Trophoblast cell (in vitro differentiated cells and primary cell): ENCODE measurements at regions not wholly inside any gene's neighbourhood (a gene's known extent, or its start where the extent isn't known, plus 50 kb on each side); places are given as distances from the start of the nearest gene placed in this dataset.

ENCODE experiments used
- DNase-seq, 2 donors: peaks; one replicate each; pipeline ENCODE4 v3.0.0-alpha.2; 2016
- H2AFZ ChIP-seq: 2 replicates; pipeline ENCODE4 v1.6.1; 2013; ENCODE audit warnings: low read length, moderate library complexity, mild to moderate bottlenecking; ENCODE audit not compliant: insufficient read depth, poor library complexity
- H2AK5ac ChIP-seq: 2 replicates; pipeline ENCODE4 v1.6.1; 2013; ENCODE audit warnings: mild to moderate bottlenecking, low read length
- H2BK120ac ChIP-seq: 2 replicates; pipeline ENCODE4 v1.6.1; 2013; ENCODE audit warnings: low read length, mild to moderate bottlenecking, moderate library complexity; ENCODE audit not compliant: insufficient read depth, poor library complexity
- H2BK12ac ChIP-seq: 2 replicates; pipeline ENCODE4 v1.6.1; 2013; ENCODE audit warnings: mild to moderate bottlenecking, low read length, moderate library complexity
- H2BK5ac ChIP-seq: 2 replicates; pipeline ENCODE4 v1.6.1; 2013; ENCODE audit warnings: low read length, low read depth, moderate library complexity, mild to moderate bottlenecking; ENCODE audit not compliant: poor library complexity
- H3K14ac ChIP-seq: 2 replicates; pipeline ENCODE4 v1.6.1; 2013; ENCODE audit warnings: mild to moderate bottlenecking, low read length
- H3K18ac ChIP-seq: 2 replicates; pipeline ENCODE4 v1.6.1; 2013; ENCODE audit warnings: mild to moderate bottlenecking, low read length
- H3K23ac ChIP-seq: 2 replicates; pipeline ENCODE4 v1.6.1; 2013; ENCODE audit warnings: low read length
- H3K27ac ChIP-seq: 2 replicates; pipeline ENCODE4 v1.5.1; 2013; ENCODE audit warnings: low read depth, mild to moderate bottlenecking, inconsistent platforms, low read length, moderate library complexity
- H3K27me3 ChIP-seq: 2 replicates; pipeline ENCODE4 v1.6.1; 2013; ENCODE audit warnings: inconsistent platforms, mild to moderate bottlenecking, low read length, moderate library complexity; ENCODE audit not compliant: insufficient read depth
- H3K36me3 ChIP-seq, 2 experiments: 1 replicate in 1 of 2; 2 replicates in 1 of 2; pipeline ENCODE4 v1.6.1; 2013; ENCODE audit warnings: low read length in 2 of 2, mild to moderate bottlenecking in 2 of 2, moderate library complexity in 1 of 2; ENCODE audit not compliant: insufficient read depth in 2 of 2, control insufficient read depth in 1 of 2
- H3K4ac ChIP-seq: 2 replicates; pipeline ENCODE4 v1.6.1; 2013; ENCODE audit warnings: low read depth, mild to moderate bottlenecking, low read length, moderate library complexity
- H3K4me1 ChIP-seq, 2 experiments: 1 replicate in 1 of 2; 2 replicates in 1 of 2; pipeline ENCODE4 v1.6.1; 2013; ENCODE audit warnings: low read length in 2 of 2, mild to moderate bottlenecking in 2 of 2, moderate library complexity in 1 of 2; ENCODE audit not compliant: insufficient read depth in 2 of 2, control insufficient read depth in 1 of 2
- H3K4me2 ChIP-seq: 2 replicates; pipeline ENCODE4 v1.6.1; 2013; ENCODE audit warnings: inconsistent platforms, mild to moderate bottlenecking, low read length, moderate library complexity
- H3K4me3 ChIP-seq: 2 replicates; pipeline ENCODE4 v1.5.1; 2013; ENCODE audit warnings: mild to moderate bottlenecking, low read depth, low read length, inconsistent platforms
- H3K79me1 ChIP-seq: one replicate; pipeline ENCODE4 v1.6.1; 2013; ENCODE audit warnings: low read length
- H3K79me2 ChIP-seq: 2 replicates; pipeline ENCODE4 v1.6.1; 2013; ENCODE audit warnings: low read length, mild to moderate bottlenecking; ENCODE audit not compliant: control insufficient read depth, insufficient read depth, poor library complexity
- H3K9ac ChIP-seq: 2 replicates; pipeline ENCODE4 v1.6.1; 2013; ENCODE audit warnings: mild to moderate bottlenecking, low read length
- H3K9me3 ChIP-seq: 2 replicates; pipeline ENCODE4 v1.6.1; 2013; ENCODE audit warnings: low read depth, mild to moderate bottlenecking, control low read depth, inconsistent platforms, low read length; ENCODE audit not compliant: insufficient read depth
- H4K12ac ChIP-seq: 2 replicates; pipeline ENCODE4 v1.6.1; 2013; ENCODE audit warnings: low read depth, mild to moderate bottlenecking, low read length, moderate library complexity
- H4K8ac ChIP-seq: 2 replicates; pipeline ENCODE4 v1.6.1; 2013; ENCODE audit warnings: low read depth, mild to moderate bottlenecking, low read length, moderate library complexity
- H4K91ac ChIP-seq: one replicate; pipeline ENCODE4 v1.6.1; 2013; ENCODE audit warnings: low read depth, mild to moderate bottlenecking, low read length, moderate library complexity
- WGBS: extraction: QIAGEN DNeasy Blood & Tissue Kit; methylation state at CpG from one replicate; pipeline ENCODE4 v1.1.7; 2013; ENCODE audit warnings: missing lambda C conversion rate; ENCODE audit not compliant: insufficient read length, insufficient coverage; ENCODE audit errors: extremely low coverage; 5-methylcytosine and 5-hydroxymethylcytosine counted together

DNA sequence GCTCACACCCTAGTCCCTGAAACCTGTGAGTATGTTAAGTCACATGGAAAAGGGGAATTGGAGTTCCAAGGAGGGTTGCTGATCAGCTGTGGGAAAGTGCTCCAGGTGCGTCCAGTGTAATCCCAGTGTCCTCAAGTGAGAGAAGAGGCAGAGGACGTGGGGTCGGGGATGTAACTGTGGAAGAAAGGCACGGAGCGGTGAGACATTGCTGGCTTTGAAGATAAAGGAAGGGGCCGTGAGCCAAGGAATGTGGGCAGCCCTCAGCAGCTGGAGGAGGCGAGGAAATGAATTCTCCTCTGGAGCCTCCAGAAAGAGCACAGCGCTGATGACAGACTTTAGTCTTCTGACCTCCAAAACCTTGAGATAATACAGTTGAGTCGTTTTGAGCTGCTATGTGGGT, 191.6 kb upstream of the TMEM132C start:
- Histone ChIP-seq H3K79me2 (no peaks in the 10 kb centered on the region), H3K18ac (no peak overlapping the region), H3K27me3 (no peaks in the 10 kb centered on the region), H2AFZ (no peak overlapping the region), H3K4me3 (no peak overlapping the region), H2AK5ac (no peak overlapping the region), H3K9me3 (peaks cover 8% of the 10 kb centered on the region), H3K4me1 (no peaks in the 10 kb centered on the region), H2BK120ac (no peak overlapping the region), H3K4me2 (no peak overlapping the region), H3K27ac (no peak overlapping the region), H3K4ac (no peak overlapping the region), H2BK12ac (no peak overlapping the region), H3K14ac (no peak overlapping the region), H4K8ac (no peak overlapping the region), H4K91ac (no peak overlapping the region), H3K23ac (no peak overlapping the region), H3K79me1 (no peaks in the 10 kb centered on the region), H3K36me3 (no peaks in the 10 kb centered on the region), H4K12ac (no peak overlapping the region), H2BK5ac (no peak overlapping the region), H3K9ac (no peak overlapping the region)
- DNase-seq: no peak
- no CpG with 5 or more reads among the region's 9 CpGs for WGBS

DNA sequence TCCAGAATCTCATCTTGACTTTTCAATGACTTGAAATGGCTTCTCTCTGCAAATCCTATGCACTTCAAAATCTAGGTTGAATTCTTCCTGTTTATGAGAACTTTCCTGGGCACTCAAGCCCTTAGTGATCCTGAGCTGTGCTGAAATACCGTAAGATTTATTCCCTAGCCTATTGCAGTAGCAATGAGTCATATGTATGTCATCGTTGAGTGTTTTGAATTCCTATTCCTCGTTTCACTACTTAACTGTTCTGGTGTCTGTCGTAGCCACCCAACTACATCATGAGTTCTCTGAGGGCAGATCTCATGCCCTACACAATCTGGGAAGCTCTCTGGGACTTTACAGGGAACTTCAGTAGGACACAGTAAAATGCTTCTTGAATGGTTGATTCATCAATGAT, 190.8 kb upstream of the TMEM132C start:
- no CpG with 5 or more reads among the region's 4 CpGs for WGBS
- Histone ChIP-seq H2BK12ac (no peak overlapping the region), H3K27me3 (no peaks in the 10 kb centered on the region), H3K4me3 (no peak overlapping the region), H2BK5ac (no peak overlapping the region), H3K4ac (no peak overlapping the region), H3K79me2 (no peaks in the 10 kb centered on the region), H3K23ac (no peak overlapping the region), H3K27ac (no peak overlapping the region), H2AK5ac (no peak overlapping the region), H3K36me3 (no peaks in the 10 kb centered on the region), H3K18ac (no peak overlapping the region), H4K12ac (no peak overlapping the region), H2BK120ac (no peak overlapping the region), H3K4me2 (no peak overlapping the region), H3K79me1 (no peaks in the 10 kb centered on the region), H3K9ac (no peak overlapping the region), H2AFZ (no peak overlapping the region), H3K9me3 (peaks cover 8% of the 10 kb centered on the region), H4K91ac (no peak overlapping the region), H3K14ac (no peak overlapping the region), H4K8ac (no peak overlapping the region), H3K4me1 (no peaks in the 10 kb centered on the region)
- peak in 1 of 2 donors; percentile 49 for DNase-seq

GRCh38 chr12:128077211-128077916, 189.6 kb upstream of the TMEM132C start:
- Histone ChIP-seq H3K4ac (no peak overlapping the region), H3K4me3 (no peak overlapping the region), H3K9ac (no peak overlapping the region), H3K4me2 (no peak overlapping the region), H3K9me3 (peaks cover 8% of the 10 kb centered on the region), H3K23ac (no peak overlapping the region), H2AFZ (no peak overlapping the region), H3K4me1 (no peaks in the 10 kb centered on the region), H4K8ac (no peak overlapping the region), H4K91ac (no peak overlapping the region), H2AK5ac (no peak overlapping the region), H3K79me1 (no peaks in the 10 kb centered on the region), H3K27me3 (no peaks in the 10 kb centered on the region), H3K79me2 (no peaks in the 10 kb centered on the region), H3K14ac (no peak overlapping the region), H4K12ac (no peak overlapping the region), H2BK120ac (no peak overlapping the region), H2BK12ac (no peak overlapping the region), H3K18ac (no peak overlapping the region), H3K36me3 (no peaks in the 10 kb centered on the region), H3K27ac (no peak overlapping the region), H2BK5ac (no peak overlapping the region)
- no CpG with 5 or more reads among the region's 11 CpGs for WGBS
- no peak for DNase-seq

GRCh38 chr12:128077917-128078298, 189.1 kb upstream of the TMEM132C start:
- Histone ChIP-seq H3K4me3 (no peak overlapping the region), H3K9me3 (peaks cover 8% of the 10 kb centered on the region), H3K14ac (no peak overlapping the region), H3K4ac (no peak overlapping the region), H2BK12ac (no peak overlapping the region), H2BK120ac (no peak overlapping the region), H2BK5ac (no peak overlapping the region), H4K8ac (no peak overlapping the region), H3K27ac (no peak overlapping the region), H2AFZ (no peak overlapping the region), H3K27me3 (no peaks in the 10 kb centered on the region), H4K12ac (no peak overlapping the region), H3K9ac (no peak overlapping the region), H4K91ac (no peak overlapping the region), H3K79me2 (no peaks in the 10 kb centered on the region), H3K23ac (no peak overlapping the region), H2AK5ac (no peak overlapping the region), H3K79me1 (no peaks in the 10 kb centered on the region), H3K36me3 (no peaks in the 10 kb centered on the region), H3K4me1 (no peaks in the 10 kb centered on the region), H3K18ac (no peak overlapping the region), H3K4me2 (no peak overlapping the region)
- DNase-seq: no peak
- no CpG with 5 or more reads among the region's 8 CpGs for WGBS
